SK-N-SH treated with all-trans-retinoic acid at 6 μM for 48 hours (cell line): ENCODE measurements at regions not wholly inside any gene's neighbourhood (a gene's known extent, or its start where the extent isn't known, plus 50 kb on each side); places are given as distances from the start of the nearest gene placed in this dataset.
A peak's percentile ranks its signal among the peaks of the same experiment; 100 is the strongest.

Experiments used
- ATAC-seq: fragments of 200-7000 bp; cut with Tn5 transposase; 3 replicates; pipeline ENCODE4 v1.9.1; 2020; ENCODE audit warnings: mild to moderate bottlenecking, moderate library complexity
- ARNTL ChIP-seq: fragments of 450-650 bp; formaldehyde crosslinking; IDR thresholded peaks from 2 replicates; pipeline ENCODE4 v1.5.0; 2020; ENCODE audit warnings: low read depth, mild to moderate bottlenecking, moderate library complexity, borderline replicate concordance
- CREB5 ChIP-seq: fragments of 250-450 bp; sonication (Bioruptor Pico); IDR thresholded peaks from 2 replicates; pipeline ENCODE4 v1.5.1; 2020; ENCODE audit warnings: low read depth, mild to moderate bottlenecking, moderate library complexity
- CSDC2 ChIP-seq: fragments of 250-450 bp; sonication (Bioruptor Pico); IDR thresholded peaks from 2 replicates; pipeline ENCODE4 v1.5.0; 2020; ENCODE audit warnings: mild to moderate bottlenecking, moderate library complexity
- CSRNP3 ChIP-seq: fragments of 250-450 bp; sonication (Bioruptor Pico); IDR thresholded peaks from 2 replicates; pipeline ENCODE4 v1.5.1; 2021; ENCODE audit warnings: mild to moderate bottlenecking, moderate library complexity
- ESRRG ChIP-seq: fragments of 250-450 bp; sonication (Bioruptor Pico); IDR thresholded peaks from 2 replicates; pipeline ENCODE4 v1.6.1; 2021; ENCODE audit warnings: mild to moderate bottlenecking
- GLIS3 ChIP-seq: fragments of 250-450 bp; sonication (Bioruptor Pico); IDR thresholded peaks from 2 replicates; pipeline ENCODE4 v1.5.0; 2020; ENCODE audit warnings: mild to moderate bottlenecking, moderate library complexity
- ISL1 ChIP-seq: fragments of 250-450 bp; sonication (Bioruptor Pico); IDR thresholded peaks from 2 replicates; pipeline ENCODE4 v2.1.2; 2022; ENCODE audit warnings: mild to moderate bottlenecking, moderate library complexity
- OSR1 ChIP-seq: fragments of 250-450 bp; sonication (Bioruptor Pico); IDR thresholded peaks from 2 replicates; pipeline ENCODE4 v1.8.0; 2022; ENCODE audit warnings: moderate library complexity, mild to moderate bottlenecking, inconsistent platforms
- PATZ1 ChIP-seq: fragments of 250-450 bp; sonication (Bioruptor Pico); IDR thresholded peaks from 2 replicates; pipeline ENCODE4 v1.8.0; 2020; ENCODE audit warnings: mild to moderate bottlenecking, moderate library complexity, borderline replicate concordance
- POU6F1 ChIP-seq: fragments of 250-450 bp; sonication (Bioruptor Pico); IDR thresholded peaks from 2 replicates; pipeline ENCODE4 v1.8.0; 2021; ENCODE audit warnings: low read depth, mild to moderate bottlenecking, moderate library complexity, borderline replicate concordance
- PPARA ChIP-seq: fragments of 250-450 bp; sonication (Bioruptor Pico); IDR thresholded peaks from 2 replicates; pipeline ENCODE4 v1.5.0; 2020; ENCODE audit warnings: mild to moderate bottlenecking, borderline replicate concordance
- SNAI2 ChIP-seq: fragments of 250-450 bp; sonication (Bioruptor Pico); IDR thresholded peaks from 2 replicates; pipeline ENCODE4 v1.5.0; 2020; ENCODE audit warnings: mild to moderate bottlenecking, moderate library complexity
- TCF4 ChIP-seq: fragments of 250-450 bp; sonication (Bioruptor Pico); IDR thresholded peaks from 2 replicates; pipeline ENCODE4 v1.8.0; 2021; ENCODE audit warnings: mild to moderate bottlenecking, moderate library complexity, borderline replicate concordance
- TOX ChIP-seq: fragments of 250-450 bp; sonication (Bioruptor Pico); IDR thresholded peaks from 2 replicates; pipeline ENCODE4 v1.8.0; 2021; ENCODE audit warnings: mild to moderate bottlenecking, moderate library complexity, borderline replicate concordance
- TSHZ2 ChIP-seq: fragments of 250-450 bp; sonication (Bioruptor Pico); IDR thresholded peaks from 2 replicates; pipeline ENCODE4 v1.5.0; 2020; ENCODE audit warnings: mild to moderate bottlenecking, moderate library complexity
- ZC3H10 ChIP-seq: fragments of 250-450 bp; sonication (Bioruptor Pico); IDR thresholded peaks from 2 replicates; pipeline ENCODE4 v1.5.1; 2021; ENCODE audit warnings: mild to moderate bottlenecking, moderate library complexity
- ZNF565 ChIP-seq: fragments of 450-650 bp; formaldehyde crosslinking; conservative IDR thresholded peaks from 2 replicates; pipeline ENCODE4 v1.5.0; 2020; ENCODE audit warnings: low read depth, mild to moderate bottlenecking, moderate library complexity
- ZNF8 ChIP-seq: fragments of 450-650 bp; formaldehyde crosslinking; IDR thresholded peaks from 2 replicates; pipeline ENCODE4 v1.5.0; 2020; ENCODE audit warnings: mild to moderate bottlenecking, moderate library complexity

- ATAC-seq = no peak
Measured at GRCh38 chr15:46567968-46568367, 933.1 kb downstream of the SQOR start.

GRCh38 chr15:46569781-46570180 lies 935.0 kb downstream of the SQOR start:
- no peak for ATAC-seq
- TF ChIP-seq TOX (CRISPR knock-in tag) (no peak), SNAI2 (no peak), TCF4 (CRISPR knock-in tag) (no peak), ZNF8 (CRISPR knock-in tag) (no peak), GLIS3 (CRISPR knock-in tag) (no peak), ZC3H10 (no peak), ISL1 (CRISPR knock-in tag) (no peak), ZNF565 (CRISPR knock-in tag) (no peak), ARNTL (no peak), OSR1 (CRISPR knock-in tag) (no peak), CREB5 (no peak), ESRRG (CRISPR knock-in tag) (no peak), CSDC2 (CRISPR knock-in tag) (no peak), PPARA (CRISPR knock-in tag) (no peak), CSRNP3 (CRISPR knock-in tag) (no peak)

More at GRCh38 chr15:46567968-46568367, 933.1 kb downstream of the SQOR start:
- TF ChIP-seq TCF4 (CRISPR knock-in tag) (peak; percentile 67; the same call in 1 of the 2 replicates), POU6F1 (CRISPR knock-in tag) (no peak), PPARA (CRISPR knock-in tag) (no peak), TSHZ2 (CRISPR knock-in tag) (peak; percentile 50; the same call in 1 of the 2 replicates), CREB5 (no peak), PATZ1 (CRISPR knock-in tag) (no peak)
